Erythroblast (primary cell): ENCODE measurements at regions not wholly inside any gene's neighbourhood (a gene's known extent, or its start where the extent isn't known, plus 50 kb on each side); places are given as distances from the start of the nearest gene placed in this dataset.

Experiments
- GATA1 ChIP-seq: IDR thresholded peaks from 2 replicates; pipeline ENCODE4 v1.6.1; 2011; ENCODE audit warnings: low read depth, mild to moderate bottlenecking, control low read depth, low read length, moderate library complexity
- POLR2A ChIP-seq: IDR thresholded peaks from 2 replicates; pipeline ENCODE4 v1.6.1; 2011; ENCODE audit warnings: mild to moderate bottlenecking, low read length

DNA sequence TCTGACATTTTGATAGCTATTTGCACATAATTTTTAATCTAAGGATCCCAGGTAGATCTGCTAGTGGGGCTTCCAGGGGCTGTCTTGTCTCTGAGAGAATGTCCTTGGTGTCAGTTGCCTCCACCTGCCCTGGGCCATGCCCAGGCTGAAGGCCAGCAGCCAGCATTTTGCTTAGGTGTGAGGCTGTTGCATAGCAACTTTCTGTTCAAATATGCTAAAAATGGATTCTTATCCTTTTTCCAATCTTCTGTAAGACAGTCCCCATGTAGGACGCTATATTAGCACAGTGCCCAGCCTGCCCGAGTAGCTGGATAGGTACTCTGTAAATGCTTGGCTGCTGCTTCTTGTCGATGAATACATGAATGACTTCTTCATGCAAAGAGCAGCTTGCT is 62.5 kb upstream of the CITED2 start:
- no peak for TF ChIP-seq POLR2A
- no peak for TF ChIP-seq GATA1
